KBM-7 (cell line): ENCODE measurements at regions not wholly inside any gene's neighbourhood (a gene's known extent, or its start where the extent isn't known, plus 50 kb on each side); places are given as distances from the start of the nearest gene placed in this dataset.

Source experiments
- DNase-seq: peaks from one replicate; pipeline ENCODE4 v3.0.0-alpha.2; 2015
- in situ Hi-C: fragments of 300-500 bp; cut with MboI; formaldehyde crosslinking; loops from 2 replicates; pipeline ENCODE4 v1.14.3; 2020; ENCODE audit warnings: low sequenced_read_pairs, low pct_unique_long_range_greater_than_20kb, mixed read lengths

DNA sequence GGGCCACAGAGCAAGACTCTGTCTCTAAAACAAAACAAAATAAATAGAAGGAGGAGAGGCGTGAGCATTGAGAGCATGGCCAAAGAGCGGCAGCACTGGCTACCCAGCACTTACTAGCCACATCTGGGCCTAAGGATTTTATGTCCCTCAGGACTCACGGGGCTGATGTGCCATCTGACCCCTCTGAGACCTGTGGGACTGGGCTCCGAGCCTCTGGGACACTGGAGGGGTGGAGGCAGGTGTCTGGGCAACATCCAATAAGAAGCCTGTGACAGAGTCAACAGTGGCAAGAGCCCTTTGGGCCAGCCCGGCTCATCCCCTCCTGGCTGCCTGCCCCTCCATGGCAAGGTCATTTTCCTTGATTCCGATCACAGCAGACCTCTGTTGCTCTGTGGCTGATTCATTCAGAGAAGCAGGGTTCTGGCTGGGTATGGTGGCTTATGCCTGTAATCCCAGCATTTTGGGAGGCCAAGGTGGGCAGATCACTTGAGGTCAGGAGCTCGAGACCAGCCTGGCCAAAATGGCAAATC, 60.7 kb downstream of the RRM2 start:
- in situ Hi-C loops = no loop called here
- DNase-seq = no peak

- no peak for DNase-seq
- in situ Hi-C loops = no loop called here
Measured at GRCh38 chr2:10184421-10184820, 61.9 kb downstream of the RRM2 start.

DNA sequence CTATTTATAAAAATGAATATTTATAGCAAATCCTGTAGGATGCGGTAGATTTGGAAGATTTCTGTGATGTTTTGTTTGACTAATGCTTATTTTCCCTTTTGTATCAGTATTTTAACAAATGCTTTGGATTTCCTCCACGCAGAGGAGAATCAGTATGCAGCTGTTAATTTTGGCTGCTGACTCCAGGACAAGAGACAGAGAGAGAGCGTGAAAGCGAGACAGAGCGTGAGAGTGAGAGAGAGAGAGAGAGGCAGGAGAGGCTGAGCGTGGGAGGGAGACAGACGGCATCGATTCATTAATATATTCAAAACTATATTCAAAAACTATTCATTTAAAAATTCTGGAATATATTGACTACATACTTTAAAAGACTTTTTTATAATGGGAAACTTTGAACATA, 62.5 kb downstream of the RRM2 start:
- DNase-seq = no peak

GRCh38 chr2:10185755-10186154, 63.2 kb downstream of the RRM2 start:
- DNase-seq = no peak
- in situ Hi-C loops = no loop called here

More for the DNA sequence above, 62.5 kb downstream of the RRM2 start:
- in situ Hi-C loops = no loop called here

DNA sequence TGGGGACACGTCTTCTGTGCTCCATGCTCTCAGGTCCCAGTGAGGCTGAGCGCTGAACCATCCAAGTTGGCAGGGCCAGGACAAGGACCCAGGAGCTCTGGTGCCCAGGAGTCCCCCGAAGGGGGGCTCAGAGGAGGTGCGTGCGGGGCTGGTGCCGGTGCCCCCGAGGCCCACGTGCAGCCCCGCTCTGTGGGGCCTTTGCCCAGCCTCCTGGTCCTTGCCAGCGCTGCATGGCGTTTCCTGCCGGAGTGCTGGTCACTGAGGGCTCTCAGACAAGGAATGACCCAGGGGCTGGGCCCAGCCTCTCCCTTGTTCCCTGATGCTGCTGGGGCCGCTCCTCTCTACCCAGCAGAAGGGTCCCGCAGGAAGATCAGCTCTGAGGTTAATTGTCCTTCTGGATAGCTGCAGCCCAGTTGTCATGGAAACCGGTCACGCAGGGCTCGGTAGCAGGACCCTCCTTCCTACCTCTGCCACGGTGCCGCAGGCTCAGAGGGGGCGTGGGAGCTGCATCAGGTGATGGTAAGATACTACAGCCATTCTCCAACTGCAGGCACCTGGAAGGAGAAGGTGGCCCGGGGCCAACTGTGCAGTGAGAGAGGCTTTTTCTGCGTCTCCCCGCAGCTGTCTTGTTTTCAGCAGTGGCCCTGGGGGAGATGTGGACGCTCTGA, 64.5 kb downstream of the RRM2 start:
- no peak for DNase-seq
- in situ Hi-C loops = no loop called here

GRCh38 chr2:10187661-10188060, 65.1 kb downstream of the RRM2 start:
- no peak for DNase-seq
- in situ Hi-C loops = no loop called here

DNA sequence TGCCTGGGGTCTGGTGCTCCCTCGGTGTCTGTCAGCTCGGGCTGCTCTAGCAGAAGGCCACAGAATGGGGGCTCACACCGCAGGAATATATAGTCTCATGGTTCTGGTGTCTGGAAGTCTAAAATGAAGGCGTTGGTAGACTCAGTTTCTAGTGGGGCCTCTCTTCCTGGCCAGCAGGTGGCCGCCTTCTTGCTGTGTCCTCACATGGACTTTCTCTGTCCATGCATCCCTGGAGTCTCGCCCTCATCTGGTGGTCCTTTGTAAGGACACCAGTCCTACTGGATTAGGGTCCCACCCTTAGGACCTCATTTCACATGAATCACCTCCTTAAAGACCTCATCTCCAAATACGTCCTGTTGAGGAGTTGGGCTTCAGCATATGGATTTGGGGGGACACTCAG, 65.7 kb downstream of the RRM2 start:
- in situ Hi-C loops = no loop called here
- DNase-seq = no peak

DNA sequence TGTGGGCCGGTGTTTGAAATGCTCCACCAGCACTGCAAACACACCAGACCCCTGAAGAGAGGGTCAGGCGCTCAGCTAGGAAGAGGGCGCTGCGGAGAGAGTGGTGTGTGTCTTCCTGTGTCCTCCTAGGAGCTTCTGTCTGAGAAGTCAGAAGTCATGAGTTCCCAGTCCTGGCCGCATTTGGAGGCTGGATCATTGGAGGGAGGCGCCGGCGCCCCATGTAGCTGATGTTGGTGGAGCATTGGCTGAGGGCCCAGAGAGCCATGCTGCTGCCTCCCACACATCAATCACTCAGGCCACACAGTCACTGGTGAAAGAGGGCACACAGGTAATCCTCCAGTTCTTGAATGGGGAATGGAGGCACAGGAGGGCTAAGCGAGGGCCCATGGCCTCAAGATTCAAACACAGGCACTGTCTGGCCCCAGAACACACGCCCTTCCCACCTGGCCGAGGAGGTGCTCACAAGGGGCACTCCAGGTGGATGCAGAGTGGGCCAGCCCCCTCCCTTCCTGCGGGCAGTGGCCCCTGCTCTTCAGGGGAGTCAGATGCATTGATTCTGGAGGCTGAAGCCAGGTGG, 66.3 kb downstream of the RRM2 start:
- in situ Hi-C loops = no loop called here
- DNase-seq = no peak

GRCh38 chr2:10190255-10190654, 67.7 kb downstream of the RRM2 start:
- DNase-seq = no peak
- in situ Hi-C loops = no loop called here

- DNase-seq = no peak
- in situ Hi-C loops = no loop called here
Measured at GRCh38 chr2:10190737-10191532, 68.4 kb downstream of the RRM2 start.

GRCh38 chr2:10191554-10191953, 69.0 kb downstream of the RRM2 start:
- in situ Hi-C loops = no loop called here
- no peak for DNase-seq

DNA sequence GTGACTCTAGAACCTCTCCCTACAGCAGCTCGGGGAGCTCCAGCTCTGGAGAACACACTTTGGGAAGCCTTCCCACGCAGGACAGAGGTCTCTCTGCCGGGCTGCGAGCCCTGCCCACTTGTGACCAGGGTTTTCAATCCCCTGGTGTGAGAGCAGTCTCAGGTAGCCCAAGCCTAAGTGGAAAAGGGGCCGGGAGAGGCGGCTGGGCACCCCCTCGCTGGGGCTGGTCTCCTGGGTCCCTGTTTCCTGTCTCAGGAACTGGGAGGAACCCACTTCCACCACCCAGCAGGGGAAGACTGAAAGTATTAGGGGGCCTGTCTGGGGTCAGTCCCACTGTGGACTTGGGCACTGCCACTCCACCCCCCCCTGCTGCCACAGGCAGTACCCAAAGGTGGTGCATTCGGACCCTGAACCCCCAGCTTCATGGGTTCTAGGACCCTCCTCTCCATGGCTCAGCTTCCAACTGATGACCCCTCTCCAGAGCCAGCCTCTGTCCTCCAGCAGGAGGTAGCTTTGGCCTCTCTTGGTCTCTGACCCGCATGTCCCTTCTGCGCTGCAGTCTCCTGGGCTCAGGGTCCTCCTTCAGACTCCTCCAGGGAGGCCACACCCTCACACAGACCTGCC, 70.0 kb downstream of the RRM2 start:
- DNase-seq = no peak
- in situ Hi-C loops = no loop called here

- DNase-seq = no peak
- in situ Hi-C loops = no loop called here
Measured at GRCh38 chr2:10193276-10193795, 70.8 kb downstream of the RRM2 start.

DNA sequence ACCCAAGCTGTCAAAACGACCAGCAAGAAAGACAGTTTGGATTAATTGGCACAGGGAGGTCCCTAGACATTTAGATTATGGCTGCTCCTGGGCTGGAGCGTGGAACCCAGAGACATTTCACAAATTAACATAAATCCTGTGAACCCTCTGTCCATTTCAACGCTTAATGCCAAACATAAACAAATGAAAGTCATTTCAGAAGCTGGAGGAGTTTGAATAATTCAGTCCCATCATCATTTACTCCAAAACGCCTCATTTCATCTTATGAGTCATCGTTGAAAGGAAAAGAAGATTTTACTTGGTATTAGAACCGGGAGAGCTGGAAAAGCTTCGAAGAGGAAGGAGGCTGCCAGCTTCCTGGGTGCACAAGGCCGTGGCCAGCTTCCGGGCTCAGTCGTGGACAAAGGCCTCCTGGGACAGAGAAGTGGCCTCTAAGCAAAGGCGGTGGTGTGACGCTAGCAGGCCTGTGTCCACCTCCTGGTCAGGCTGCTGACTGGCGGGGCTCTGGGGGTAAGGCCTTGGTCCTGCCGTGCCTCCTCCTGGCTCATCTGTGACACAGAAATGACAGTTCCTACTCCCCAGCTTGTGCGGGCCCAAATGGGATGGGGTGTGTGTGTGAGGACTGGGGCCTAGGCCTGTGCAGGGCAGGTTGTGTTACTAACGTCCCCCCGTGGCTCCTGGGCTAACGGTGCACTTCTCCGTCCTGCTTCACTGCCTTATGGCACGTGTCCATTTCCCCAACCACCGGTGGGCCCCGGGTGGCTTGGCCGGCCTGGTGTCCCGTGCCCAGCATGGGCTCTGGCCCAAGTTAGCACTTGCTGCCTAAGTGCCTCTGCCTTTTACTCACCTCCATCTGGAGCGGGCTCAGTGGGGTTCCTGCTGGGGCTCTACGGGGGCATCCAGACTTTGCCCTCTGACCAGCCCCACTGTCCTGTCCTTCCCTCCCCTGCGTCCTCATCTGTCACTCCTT, 71.6 kb downstream of the RRM2 start:
- in situ Hi-C loops = no loop called here

GRCh38 chr2:10195278-10196109, 73.0 kb downstream of the RRM2 start:
- in situ Hi-C loops = no loop called here
- no peak for DNase-seq

More for the DNA sequence above, 71.6 kb downstream of the RRM2 start:
- DNase-seq = no peak

DNA sequence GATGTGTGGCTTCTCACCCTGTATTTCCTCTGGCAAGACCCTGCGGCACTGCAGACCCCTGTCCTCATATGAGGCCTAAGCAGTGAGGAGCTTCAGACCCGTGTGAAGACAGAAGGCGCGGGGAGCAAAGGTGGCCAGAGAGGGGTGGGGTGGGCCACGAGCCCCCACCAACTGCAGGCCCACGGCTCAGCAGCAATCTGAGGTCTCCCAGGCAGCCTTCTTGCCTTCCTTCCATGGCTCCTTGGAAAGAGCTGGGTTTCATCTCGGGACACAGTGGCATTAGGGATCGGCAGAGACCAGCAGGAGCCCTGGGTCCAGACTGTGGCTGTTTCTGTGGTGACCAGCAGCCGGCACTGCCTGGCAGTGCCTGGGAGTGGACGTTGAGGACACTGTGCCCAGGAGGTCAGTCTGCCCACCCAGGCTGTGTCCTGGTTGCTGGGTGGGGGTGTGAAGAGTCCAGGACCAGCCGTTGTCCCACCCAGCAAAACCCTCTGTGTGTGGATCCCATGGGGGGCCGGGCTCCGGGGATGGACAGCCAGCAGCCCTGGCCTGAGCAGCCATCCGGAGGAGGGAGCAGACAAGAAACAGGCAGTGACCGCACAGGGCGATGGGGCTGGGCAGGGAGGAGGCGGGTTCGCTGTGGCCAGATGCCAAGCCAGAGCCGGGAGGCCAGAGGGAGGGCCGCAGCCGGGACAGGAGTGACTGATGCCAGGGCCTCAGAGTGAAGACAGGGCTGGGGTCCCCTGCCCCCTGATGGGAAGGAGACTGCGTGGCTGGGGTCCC, 73.8 kb downstream of the RRM2 start:
- in situ Hi-C loops = no loop called here
- DNase-seq = no peak
